ENCODE measurements at regions not wholly inside any gene's neighbourhood (a gene's known extent, or its start where the extent isn't known, plus 50 kb on each side); places are given as distances from the start of the nearest gene placed in this dataset.

- TF ChIP-seq POLR2A (IDR thresholded peaks at IDR 0.05) = no peak
- TF ChIP-seq, protein P1, sequence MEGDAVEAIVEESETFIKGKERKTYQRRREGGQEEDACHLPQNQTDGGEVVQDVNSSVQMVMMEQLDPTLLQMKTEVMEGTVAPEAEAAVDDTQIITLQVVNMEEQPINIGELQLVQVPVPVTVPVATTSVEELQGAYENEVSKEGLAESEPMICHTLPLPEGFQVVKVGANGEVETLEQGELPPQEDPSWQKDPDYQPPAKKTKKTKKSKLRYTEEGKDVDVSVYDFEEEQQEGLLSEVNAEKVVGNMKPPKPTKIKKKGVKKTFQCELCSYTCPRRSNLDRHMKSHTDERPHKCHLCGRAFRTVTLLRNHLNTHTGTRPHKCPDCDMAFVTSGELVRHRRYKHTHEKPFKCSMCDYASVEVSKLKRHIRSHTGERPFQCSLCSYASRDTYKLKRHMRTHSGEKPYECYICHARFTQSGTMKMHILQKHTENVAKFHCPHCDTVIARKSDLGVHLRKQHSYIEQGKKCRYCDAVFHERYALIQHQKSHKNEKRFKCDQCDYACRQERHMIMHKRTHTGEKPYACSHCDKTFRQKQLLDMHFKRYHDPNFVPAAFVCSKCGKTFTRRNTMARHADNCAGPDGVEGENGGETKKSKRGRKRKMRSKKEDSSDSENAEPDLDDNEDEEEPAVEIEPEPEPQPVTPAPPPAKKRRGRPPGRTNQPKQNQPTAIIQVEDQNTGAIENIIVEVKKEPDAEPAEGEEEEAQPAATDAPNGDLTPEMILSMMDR (IDR thresholded peaks at IDR 0.05) = no peak
These were observed 234.7 kb upstream of the GPR149 start for GRCh38 chr3:154664714-154665113.
